WTC11 (cell line): ENCODE measurements at regions not wholly inside any gene's neighbourhood (a gene's known extent, or its start where the extent isn't known, plus 50 kb on each side); places are given as distances from the start of the nearest gene placed in this dataset.
"Not testable (repeated sequence)": the region's sequence is repeated elsewhere in the genome, so short reads cannot be mapped to it uniquely, and the experiment has no call there.

Experiments used
- TEAD4 ChIP-seq: sonication (generic); formaldehyde crosslinking; IDR thresholded peaks from 2 replicates; pipeline ENCODE4 v1.8.0; 2022; ENCODE audit warnings: mild to moderate bottlenecking, missing genetic modification reagents
- TF ChIP-seq, protein P1 (sequence below): fragments of 200-600 bp; IDR thresholded peaks from 2 replicates; pipeline ENCODE4 v1.8.0; 2022; ENCODE audit warnings: antibody characterized with exemption

DNA sequence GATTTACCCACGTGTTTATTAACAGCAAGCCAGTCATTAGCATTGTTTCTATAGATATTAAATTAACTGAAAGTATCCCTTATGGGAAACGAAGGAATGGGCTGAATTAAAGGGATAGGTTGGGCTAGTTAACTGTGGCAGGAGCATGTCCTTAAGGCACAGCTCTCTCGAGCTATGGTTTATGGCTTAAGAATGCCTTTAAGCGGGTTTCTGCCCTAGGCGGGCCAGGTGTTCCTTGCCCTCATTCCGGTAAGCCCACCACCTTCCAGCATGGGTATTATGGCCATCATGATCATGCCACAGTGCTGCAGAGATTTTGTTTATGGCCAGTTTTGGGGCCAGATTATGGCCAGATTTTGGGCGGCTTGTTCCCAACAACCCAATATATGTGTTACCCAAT is 569.9 kb upstream of the MBL2 start:
- TF ChIP-seq, protein P1, sequence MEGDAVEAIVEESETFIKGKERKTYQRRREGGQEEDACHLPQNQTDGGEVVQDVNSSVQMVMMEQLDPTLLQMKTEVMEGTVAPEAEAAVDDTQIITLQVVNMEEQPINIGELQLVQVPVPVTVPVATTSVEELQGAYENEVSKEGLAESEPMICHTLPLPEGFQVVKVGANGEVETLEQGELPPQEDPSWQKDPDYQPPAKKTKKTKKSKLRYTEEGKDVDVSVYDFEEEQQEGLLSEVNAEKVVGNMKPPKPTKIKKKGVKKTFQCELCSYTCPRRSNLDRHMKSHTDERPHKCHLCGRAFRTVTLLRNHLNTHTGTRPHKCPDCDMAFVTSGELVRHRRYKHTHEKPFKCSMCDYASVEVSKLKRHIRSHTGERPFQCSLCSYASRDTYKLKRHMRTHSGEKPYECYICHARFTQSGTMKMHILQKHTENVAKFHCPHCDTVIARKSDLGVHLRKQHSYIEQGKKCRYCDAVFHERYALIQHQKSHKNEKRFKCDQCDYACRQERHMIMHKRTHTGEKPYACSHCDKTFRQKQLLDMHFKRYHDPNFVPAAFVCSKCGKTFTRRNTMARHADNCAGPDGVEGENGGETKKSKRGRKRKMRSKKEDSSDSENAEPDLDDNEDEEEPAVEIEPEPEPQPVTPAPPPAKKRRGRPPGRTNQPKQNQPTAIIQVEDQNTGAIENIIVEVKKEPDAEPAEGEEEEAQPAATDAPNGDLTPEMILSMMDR: not testable (repeated sequence)
- not testable (repeated sequence) for TF ChIP-seq TEAD4 (CRISPR knock-in tag)
